ENCODE measurements at regions not wholly inside any gene's neighbourhood (a gene's known extent, or its start where the extent isn't known, plus 50 kb on each side); places are given as distances from the start of the nearest gene placed in this dataset.

DNA sequence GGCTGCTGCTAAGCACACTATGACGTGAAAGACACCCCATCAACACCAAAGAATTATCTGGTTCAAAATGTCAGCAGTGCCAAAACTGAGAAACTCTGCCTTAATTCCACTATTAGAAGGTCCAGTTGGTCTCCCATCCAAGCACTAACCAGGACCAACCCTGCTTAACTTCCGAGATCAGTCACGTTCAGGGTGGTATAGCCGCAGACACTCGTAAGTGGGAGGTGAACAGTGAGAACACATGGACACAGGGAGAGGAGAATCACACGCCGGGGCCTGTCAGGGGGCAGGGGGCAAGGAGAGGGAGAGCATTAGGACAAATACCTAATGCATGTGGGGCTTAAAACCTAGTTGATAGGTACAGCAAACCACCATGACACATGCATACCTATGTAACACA lies 83.4 kb downstream of the C13orf42 start:
- H3K27me3 Mint-ChIP-seq (ENCODE audit: unreplicated experiment): no peaks in the 10 kb centered on the region
- no peaks in the 10 kb centered on the region for H3K9me3 Mint-ChIP-seq (ENCODE audit: unreplicated experiment)
- H3K36me3 Mint-ChIP-seq (ENCODE audit: low read depth, unreplicated experiment): no peaks in the 10 kb centered on the region
- H3K4me1 Mint-ChIP-seq (ENCODE audit: unreplicated experiment): no peaks in the 10 kb centered on the region
- H3K27ac Mint-ChIP-seq (ENCODE audit: unreplicated experiment): no peak overlapping the region
- TF ChIP-seq, protein P1, sequence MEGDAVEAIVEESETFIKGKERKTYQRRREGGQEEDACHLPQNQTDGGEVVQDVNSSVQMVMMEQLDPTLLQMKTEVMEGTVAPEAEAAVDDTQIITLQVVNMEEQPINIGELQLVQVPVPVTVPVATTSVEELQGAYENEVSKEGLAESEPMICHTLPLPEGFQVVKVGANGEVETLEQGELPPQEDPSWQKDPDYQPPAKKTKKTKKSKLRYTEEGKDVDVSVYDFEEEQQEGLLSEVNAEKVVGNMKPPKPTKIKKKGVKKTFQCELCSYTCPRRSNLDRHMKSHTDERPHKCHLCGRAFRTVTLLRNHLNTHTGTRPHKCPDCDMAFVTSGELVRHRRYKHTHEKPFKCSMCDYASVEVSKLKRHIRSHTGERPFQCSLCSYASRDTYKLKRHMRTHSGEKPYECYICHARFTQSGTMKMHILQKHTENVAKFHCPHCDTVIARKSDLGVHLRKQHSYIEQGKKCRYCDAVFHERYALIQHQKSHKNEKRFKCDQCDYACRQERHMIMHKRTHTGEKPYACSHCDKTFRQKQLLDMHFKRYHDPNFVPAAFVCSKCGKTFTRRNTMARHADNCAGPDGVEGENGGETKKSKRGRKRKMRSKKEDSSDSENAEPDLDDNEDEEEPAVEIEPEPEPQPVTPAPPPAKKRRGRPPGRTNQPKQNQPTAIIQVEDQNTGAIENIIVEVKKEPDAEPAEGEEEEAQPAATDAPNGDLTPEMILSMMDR (IDR thresholded peaks at IDR 0.05; ENCODE audit: unreplicated experiment): no peak
- DNase-seq (ENCODE audit: low spot score): no peak
- no peak overlapping the region for H3K4me3 Mint-ChIP-seq (ENCODE audit: unreplicated experiment)

DNA sequence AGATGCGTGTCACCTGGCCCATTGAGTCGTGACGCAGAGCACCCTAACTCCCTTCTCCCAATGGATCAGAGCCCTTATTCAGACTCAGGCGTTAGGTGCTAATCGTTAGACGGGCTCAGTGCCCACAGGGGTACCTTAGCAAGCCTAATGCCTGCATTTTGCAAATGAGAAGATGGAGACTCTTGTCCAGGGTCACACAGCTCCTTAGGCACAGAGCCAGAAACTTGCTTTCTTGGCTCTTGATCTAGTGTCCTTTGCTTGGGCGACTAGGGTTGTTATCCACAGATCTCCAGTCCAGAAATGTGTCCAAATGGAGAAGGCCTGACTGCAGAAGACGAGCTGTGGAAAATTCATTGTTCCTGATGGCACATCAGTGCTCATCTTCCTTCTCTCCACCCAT lies 85.1 kb downstream of the C13orf42 start:
- no peaks in the 10 kb centered on the region for H3K27me3 Mint-ChIP-seq (ENCODE audit: unreplicated experiment)
- TF ChIP-seq, protein P1 (IDR thresholded peaks at IDR 0.05; ENCODE audit: unreplicated experiment): no peak
- H3K36me3 Mint-ChIP-seq (ENCODE audit: low read depth, unreplicated experiment): no peaks in the 10 kb centered on the region
- H3K9me3 Mint-ChIP-seq (ENCODE audit: unreplicated experiment): no peaks in the 10 kb centered on the region
- no peak overlapping the region for H3K4me3 Mint-ChIP-seq (ENCODE audit: unreplicated experiment)
- no peak for DNase-seq (ENCODE audit: low spot score)
- no peak overlapping the region for H3K27ac Mint-ChIP-seq (ENCODE audit: unreplicated experiment)
- no peaks in the 10 kb centered on the region for H3K4me1 Mint-ChIP-seq (ENCODE audit: unreplicated experiment)

DNA sequence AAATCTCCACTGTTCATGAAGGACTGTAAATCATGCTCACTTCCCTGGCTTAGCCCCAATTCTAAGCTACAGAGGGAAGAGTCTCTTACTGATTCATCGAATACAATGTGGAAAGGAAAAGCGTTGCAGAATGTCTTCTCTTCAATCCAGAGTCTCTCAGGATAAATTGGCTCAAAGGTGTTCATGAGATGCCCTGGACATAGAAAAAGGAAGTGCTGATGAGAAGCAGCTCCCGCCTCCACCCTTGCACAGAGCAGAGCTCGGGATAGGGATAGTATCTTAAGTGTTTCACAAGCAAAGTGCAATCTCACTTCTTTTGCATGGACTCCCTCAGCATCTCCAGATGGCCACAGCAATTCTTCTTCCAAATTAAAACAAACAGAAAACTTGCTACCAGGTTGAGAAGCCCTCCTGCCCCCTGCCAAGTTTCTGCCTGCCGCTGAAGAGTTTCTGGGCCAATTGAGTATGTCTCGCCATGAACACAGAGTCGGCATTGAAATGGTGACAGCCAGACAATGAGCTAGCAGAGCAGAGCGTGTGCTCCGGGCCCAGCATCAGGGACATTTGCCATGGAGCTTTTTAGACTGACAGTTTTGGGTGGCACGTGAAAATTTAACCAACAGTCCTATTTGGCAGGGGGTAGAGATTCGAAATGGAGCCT lies 85.7 kb downstream of the C13orf42 start:
- TF ChIP-seq, protein P1 (IDR thresholded peaks at IDR 0.05; ENCODE audit: unreplicated experiment): no peak
- Mint-ChIP-seq H3K4me3 (ENCODE audit: unreplicated experiment) (no peak overlapping the region), H3K27ac (ENCODE audit: unreplicated experiment) (peak overlapping the region; percentile 44), H3K9me3 (ENCODE audit: unreplicated experiment) (no peaks in the 10 kb centered on the region), H3K27me3 (ENCODE audit: unreplicated experiment) (no peaks in the 10 kb centered on the region), H3K36me3 (ENCODE audit: low read depth, unreplicated experiment) (no peaks in the 10 kb centered on the region), H3K4me1 (ENCODE audit: unreplicated experiment) (no peaks in the 10 kb centered on the region)
- DNase-seq (ENCODE audit: low spot score): no peak

DNA sequence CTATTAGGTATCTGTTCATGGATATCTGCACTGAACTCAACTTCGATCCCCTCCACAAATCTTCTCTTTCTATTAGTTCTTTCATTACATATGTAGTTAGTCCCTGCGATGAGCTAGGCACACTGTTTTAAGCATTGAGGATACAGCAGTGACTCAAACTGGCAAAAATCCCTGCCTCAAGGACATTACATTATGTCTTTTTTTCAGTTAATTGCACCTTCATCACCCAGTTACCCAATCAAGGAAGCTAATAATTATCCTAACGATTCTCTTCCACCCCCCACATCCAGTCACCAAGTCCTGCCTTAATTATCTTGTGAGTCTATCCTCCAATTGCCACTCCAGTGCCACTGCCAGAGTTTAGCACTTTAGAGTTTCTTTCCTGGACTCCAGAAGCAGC lies 89.3 kb downstream of the C13orf42 start:
- DNase-seq (ENCODE audit: low spot score): no peak
- Mint-ChIP-seq H3K4me1 (ENCODE audit: unreplicated experiment) (no peaks in the 10 kb centered on the region), H3K9me3 (ENCODE audit: unreplicated experiment) (no peaks in the 10 kb centered on the region), H3K27ac (ENCODE audit: unreplicated experiment) (no peak overlapping the region), H3K4me3 (ENCODE audit: unreplicated experiment) (no peak overlapping the region), H3K27me3 (ENCODE audit: unreplicated experiment) (peaks cover 2% of the 10 kb centered on the region), H3K36me3 (ENCODE audit: low read depth, unreplicated experiment) (no peaks in the 10 kb centered on the region)
- TF ChIP-seq, protein P1 (IDR thresholded peaks at IDR 0.05; ENCODE audit: unreplicated experiment): no peak

DNA sequence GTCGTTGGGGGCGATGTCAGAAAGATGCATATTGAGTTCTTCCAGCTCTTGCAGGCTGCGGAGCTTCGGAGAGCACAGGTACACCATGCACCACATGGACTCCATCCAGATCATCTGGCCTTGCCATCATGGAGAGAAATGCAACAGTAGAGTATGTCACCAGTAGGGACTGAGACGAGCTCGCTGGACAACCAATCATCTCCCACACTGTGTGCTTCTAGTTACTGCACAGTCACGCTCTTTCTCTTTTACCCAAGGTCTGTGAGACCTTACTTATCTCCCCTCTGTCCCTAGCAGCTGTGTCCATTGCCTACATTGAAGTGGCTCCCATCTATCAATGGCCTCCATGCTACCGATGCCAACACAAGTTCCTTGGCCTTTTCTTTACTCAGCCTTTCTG lies 90.5 kb downstream of the C13orf42 start:
- H3K27ac Mint-ChIP-seq (ENCODE audit: unreplicated experiment): no peak overlapping the region
- TF ChIP-seq, protein P1 (IDR thresholded peaks at IDR 0.05; ENCODE audit: unreplicated experiment): no peak
- DNase-seq (ENCODE audit: low spot score): no peak
- H3K4me3 Mint-ChIP-seq (ENCODE audit: unreplicated experiment): no peak overlapping the region
- H3K4me1 Mint-ChIP-seq (ENCODE audit: unreplicated experiment): no peaks in the 10 kb centered on the region
- peaks cover 2% of the 10 kb centered on the region for H3K27me3 Mint-ChIP-seq (ENCODE audit: unreplicated experiment)
- no peaks in the 10 kb centered on the region for H3K9me3 Mint-ChIP-seq (ENCODE audit: unreplicated experiment)
- no peaks in the 10 kb centered on the region for H3K36me3 Mint-ChIP-seq (ENCODE audit: low read depth, unreplicated experiment)
